ENCODE measurements at regions not wholly inside any gene's neighbourhood (a gene's known extent, or its start where the extent isn't known, plus 50 kb on each side); places are given as distances from the start of the nearest gene placed in this dataset.

GRCh38 chr3:69451594-69451993 is 65.7 kb upstream of the FRMD4B start (continued):
- TF ChIP-seq MXI1 (IDR thresholded peaks at IDR 0.05; ENCODE audit: low read depth, low read length) (0 out of 2 replicates have a peak, but pooled peaks have one; percentile 41), PBX3 (IDR thresholded peaks at IDR 0.05) (no peak), POLR2AphosphoS5 (IDR thresholded peaks at IDR 0.05; ENCODE audit: low read depth, low read length) (peak; percentile 35; the same call in 1 of the 2 replicates), MAX (IDR thresholded peaks at IDR 0.05; ENCODE audit: low read depth) (no peak), ZBTB33 (IDR thresholded peaks at IDR 0.05; ENCODE audit: borderline replicate concordance, low read depth) (no peak), RCOR1 (IDR thresholded peaks at IDR 0.05; ENCODE audit: low read length) (peak; percentile 92), REST (IDR thresholded peaks at IDR 0.05; ENCODE audit: low read depth, low read length) (no peak), RXRA (IDR thresholded peaks at IDR 0.05; ENCODE audit: borderline replicate concordance, low read depth) (no peak), CHD2 (IDR thresholded peaks at IDR 0.05; ENCODE audit: low read length, partially characterized antibody) (peak; percentile 92), EP300 (IDR thresholded peaks at IDR 0.05; ENCODE audit: borderline replicate concordance in 1 of 2, low read depth in 1 of 2, low read length in 1 of 2) (peak in 1 of 2 experiments; percentile 98; a peak in 2 of 4 replicates)

GRCh38 chr3:69448877-69449276 is 63.0 kb upstream of the FRMD4B start:
- Histone ChIP-seq H3K79me2 (ENCODE audit: insufficient read depth) (no peaks in the 10 kb centered on the region), H3K9me2 (no peaks in the 10 kb centered on the region), H3K4me2 (no peak overlapping the region), H3K36me3 (replicated peaks in 1 of 2; ENCODE audit: control insufficient read depth in 1 of 2, insufficient read depth in 2 of 2, low read length in 1 of 2) (no peaks in the 10 kb centered on the region), H4K20me1 (ENCODE audit: insufficient read depth) (no peaks in the 10 kb centered on the region), H3K27me3 (ENCODE audit: insufficient read depth) (no peaks in the 10 kb centered on the region), H3K9me3 (no peaks in the 10 kb centered on the region; the same call in 1 of the 2 replicates), H3F3A (replicated peaks; ENCODE audit: insufficient read depth) (no peaks in the 10 kb centered on the region), H2AFZ (ENCODE audit: low read depth) (no peak overlapping the region), H3K4me3 (ENCODE audit: low read depth in 2 of 2, low read length in 1 of 2) (no peak overlapping the region), H3K27ac (ENCODE audit: low read depth in 2 of 2, low read length in 1 of 2) (no peak overlapping the region), H3K9ac (no peak overlapping the region), H3K4me1 (ENCODE audit: control insufficient read depth in 1 of 2, insufficient read depth in 2 of 2, low read depth in 1 of 2, low read length in 1 of 2) (peaks cover 0 to 28% of the 10 kb centered on the region in 2 experiments; a peak in 2 of 4 replicates)
- TF ChIP-seq TEAD4 (IDR thresholded peaks at IDR 0.05; ENCODE audit: borderline replicate concordance, insufficient read depth) (no peak), NFIC (IDR thresholded peaks at IDR 0.05; ENCODE audit: borderline replicate concordance) (no peak), USF1 (IDR thresholded peaks at IDR 0.05; ENCODE audit: borderline replicate concordance, low read depth) (no peak), USF2 (IDR thresholded peaks at IDR 0.05; ENCODE audit: borderline replicate concordance, low read depth, low read length) (no peak), GATA2 (CRISPR knock-in tag; IDR thresholded peaks at IDR 0.05) (no peak), JUND (IDR thresholded peaks at IDR 0.05) (no peak), MEF2A (IDR thresholded peaks at IDR 0.05; ENCODE audit: borderline replicate concordance, low read depth) (no peak), YY1 (IDR thresholded peaks at IDR 0.05; ENCODE audit: low read depth) (no peak), EZH2phosphoT487 (IDR thresholded peaks at IDR 0.05; ENCODE audit: borderline replicate concordance, low read depth) (no peak), EP300 (IDR thresholded peaks at IDR 0.05; ENCODE audit: borderline replicate concordance in 1 of 2, low read depth in 1 of 2, low read length in 1 of 2) (no peak), NRF1 (IDR thresholded peaks at IDR 0.05; ENCODE audit: low read depth, low read length) (no peak), RCOR1 (IDR thresholded peaks at IDR 0.05; ENCODE audit: low read length) (no peak), ZBTB33 (IDR thresholded peaks at IDR 0.05; ENCODE audit: borderline replicate concordance, low read depth) (no peak), TCF12 (IDR thresholded peaks at IDR 0.05) (no peak)
- 49% methylated on average over 3 of the region's 3 CpGs for WGBS (ENCODE audit: low lambda C conversion rate)
- DNase-seq = no peak
- CTCF ChIA-PET = interaction anchor here (1.1 kb wide), 1 partner anchor 142 kb away, joined by 4 read pairs; no protein-coding TSS in a partner anchor
- POLR2A ChIA-PET = no interaction called here

Data from SK-N-SH (cell line).